GM12864 (cell line): ENCODE measurements at regions not wholly inside any gene's neighbourhood (a gene's known extent, or its start where the extent isn't known, plus 50 kb on each side); places are given as distances from the start of the nearest gene placed in this dataset.

Experiments
- DNase-seq: peaks from one replicate; pipeline ENCODE4 v3.0.0-alpha.2; 2011; ENCODE audit warnings: low read depth
- H3K4me3 ChIP-seq: 2 replicates; pipeline ENCODE4 v1.5.1; 2011; ENCODE audit warnings: mild to moderate bottlenecking, low read depth, low read length, control low read depth
- TF ChIP-seq, protein P1 (sequence below): IDR thresholded peaks from 2 replicates; pipeline ENCODE4 v1.5.1; 2011; ENCODE audit warnings: low read depth, mild to moderate bottlenecking, moderate library complexity, low read length, control low read depth, inconsistent platforms; ENCODE audit errors: missing control alignments

DNA sequence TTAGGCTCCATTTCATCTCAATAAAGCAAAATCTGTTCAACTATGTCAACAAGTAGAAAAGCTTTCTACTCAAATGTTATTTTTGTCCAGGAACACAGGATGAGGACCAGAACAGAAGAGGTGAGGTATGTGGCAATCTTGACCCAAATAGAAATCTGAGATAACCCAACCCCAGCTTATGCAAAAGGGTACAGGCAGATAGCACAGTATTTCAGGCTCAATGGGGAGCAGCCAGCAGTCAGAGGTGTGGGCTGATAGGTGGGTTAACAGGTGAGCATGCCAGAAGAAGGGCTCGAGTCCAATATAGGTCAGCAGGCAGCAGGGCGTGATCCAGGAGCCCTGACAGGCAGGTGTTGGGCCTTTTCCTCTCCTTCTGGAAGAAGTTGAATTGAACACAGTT lies 281.2 kb upstream of the NR2F2 start:
- TF ChIP-seq, protein P1, sequence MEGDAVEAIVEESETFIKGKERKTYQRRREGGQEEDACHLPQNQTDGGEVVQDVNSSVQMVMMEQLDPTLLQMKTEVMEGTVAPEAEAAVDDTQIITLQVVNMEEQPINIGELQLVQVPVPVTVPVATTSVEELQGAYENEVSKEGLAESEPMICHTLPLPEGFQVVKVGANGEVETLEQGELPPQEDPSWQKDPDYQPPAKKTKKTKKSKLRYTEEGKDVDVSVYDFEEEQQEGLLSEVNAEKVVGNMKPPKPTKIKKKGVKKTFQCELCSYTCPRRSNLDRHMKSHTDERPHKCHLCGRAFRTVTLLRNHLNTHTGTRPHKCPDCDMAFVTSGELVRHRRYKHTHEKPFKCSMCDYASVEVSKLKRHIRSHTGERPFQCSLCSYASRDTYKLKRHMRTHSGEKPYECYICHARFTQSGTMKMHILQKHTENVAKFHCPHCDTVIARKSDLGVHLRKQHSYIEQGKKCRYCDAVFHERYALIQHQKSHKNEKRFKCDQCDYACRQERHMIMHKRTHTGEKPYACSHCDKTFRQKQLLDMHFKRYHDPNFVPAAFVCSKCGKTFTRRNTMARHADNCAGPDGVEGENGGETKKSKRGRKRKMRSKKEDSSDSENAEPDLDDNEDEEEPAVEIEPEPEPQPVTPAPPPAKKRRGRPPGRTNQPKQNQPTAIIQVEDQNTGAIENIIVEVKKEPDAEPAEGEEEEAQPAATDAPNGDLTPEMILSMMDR, result no peak
- no peak for DNase-seq
- H3K4me3 ChIP-seq, result no peak overlapping the region

DNA sequence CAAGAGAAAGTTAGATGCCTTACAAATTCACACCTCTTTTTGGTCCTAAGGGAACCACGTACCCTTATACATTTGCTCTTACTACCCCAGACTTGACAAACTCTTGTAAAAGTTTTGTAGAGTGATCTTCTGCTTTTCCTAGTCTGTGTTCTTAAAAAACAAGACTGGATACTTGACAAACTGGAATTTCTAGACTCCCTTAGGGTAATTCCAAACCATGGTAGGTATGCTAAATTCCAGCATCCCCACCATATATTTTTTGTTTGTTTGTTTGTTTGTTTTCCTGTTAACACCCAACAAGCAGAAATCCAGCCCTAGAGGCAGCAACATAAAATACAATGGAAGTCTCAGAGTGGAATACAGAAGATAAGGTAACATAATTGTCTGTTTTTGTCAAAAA lies 280.7 kb upstream of the NR2F2 start:
- no peak for DNase-seq
- H3K4me3 ChIP-seq, result no peak overlapping the region
- TF ChIP-seq, protein P1, result no peak

DNA sequence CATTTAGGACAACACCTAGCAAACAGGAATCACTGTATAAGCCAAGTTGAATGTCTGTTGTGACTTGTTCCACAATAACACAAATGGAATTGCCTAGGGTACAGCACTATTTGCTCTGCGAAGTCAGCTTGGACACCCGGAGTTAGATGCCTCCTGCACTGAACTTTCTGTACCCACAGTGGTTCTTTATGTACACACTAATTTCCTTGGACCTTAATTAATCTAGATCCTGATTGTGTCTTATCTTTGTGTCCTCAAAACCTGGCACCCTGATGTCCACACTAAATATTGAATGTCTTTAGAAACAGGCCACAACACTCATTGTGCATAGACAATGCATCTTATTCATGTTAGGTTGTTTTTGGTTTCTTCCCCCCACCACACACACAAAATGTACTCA lies 278.9 kb upstream of the NR2F2 start:
- H3K4me3 ChIP-seq, result no peak overlapping the region
- TF ChIP-seq, protein P1, result no peak
- DNase-seq, result no peak

DNA sequence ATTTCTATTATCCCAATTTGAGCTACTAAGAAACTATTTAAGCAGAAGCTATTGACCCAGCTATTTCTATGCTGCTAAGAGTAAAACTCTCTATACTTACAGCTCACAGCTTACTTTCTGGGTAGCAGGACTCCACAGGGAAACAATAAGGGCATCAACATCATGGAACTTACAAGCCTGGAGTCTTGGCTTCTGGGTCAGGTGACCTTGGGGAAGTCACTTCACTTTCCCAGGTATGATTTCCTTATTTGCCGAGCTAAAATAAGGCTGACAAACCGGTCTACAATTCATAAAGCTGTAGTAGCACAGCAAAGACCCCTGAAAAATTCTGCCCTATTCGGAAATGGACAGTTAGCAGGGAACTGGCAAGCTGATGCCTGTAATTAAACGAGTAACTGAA lies 278.3 kb upstream of the NR2F2 start:
- TF ChIP-seq, protein P1, result no peak
- no peak for DNase-seq
- no peak overlapping the region for H3K4me3 ChIP-seq

DNA sequence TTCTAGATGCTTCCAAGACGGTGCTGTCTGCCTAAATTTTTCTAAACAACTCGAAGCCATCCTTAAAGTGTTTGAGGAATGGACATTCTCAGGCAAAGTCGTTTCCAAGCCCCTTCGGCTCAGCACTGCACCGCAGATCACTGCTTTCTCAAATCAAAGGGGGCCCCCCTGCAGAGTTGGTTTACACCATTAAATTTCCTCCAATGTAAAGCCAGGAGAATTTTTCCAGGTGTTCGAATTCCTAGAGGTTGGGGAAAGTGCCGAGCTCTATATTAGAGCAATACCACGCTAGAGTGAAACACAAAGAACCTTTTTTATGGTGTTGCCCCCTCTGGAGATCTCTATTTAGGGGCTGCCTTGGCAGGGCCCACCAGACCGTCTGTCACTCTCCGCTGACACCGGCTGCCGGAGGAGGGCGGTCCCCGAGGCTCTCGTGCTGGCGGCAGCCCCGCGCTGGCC lies 277.9 kb upstream of the NR2F2 start:
- no peak overlapping the region for H3K4me3 ChIP-seq
- no peak for DNase-seq

DNA sequence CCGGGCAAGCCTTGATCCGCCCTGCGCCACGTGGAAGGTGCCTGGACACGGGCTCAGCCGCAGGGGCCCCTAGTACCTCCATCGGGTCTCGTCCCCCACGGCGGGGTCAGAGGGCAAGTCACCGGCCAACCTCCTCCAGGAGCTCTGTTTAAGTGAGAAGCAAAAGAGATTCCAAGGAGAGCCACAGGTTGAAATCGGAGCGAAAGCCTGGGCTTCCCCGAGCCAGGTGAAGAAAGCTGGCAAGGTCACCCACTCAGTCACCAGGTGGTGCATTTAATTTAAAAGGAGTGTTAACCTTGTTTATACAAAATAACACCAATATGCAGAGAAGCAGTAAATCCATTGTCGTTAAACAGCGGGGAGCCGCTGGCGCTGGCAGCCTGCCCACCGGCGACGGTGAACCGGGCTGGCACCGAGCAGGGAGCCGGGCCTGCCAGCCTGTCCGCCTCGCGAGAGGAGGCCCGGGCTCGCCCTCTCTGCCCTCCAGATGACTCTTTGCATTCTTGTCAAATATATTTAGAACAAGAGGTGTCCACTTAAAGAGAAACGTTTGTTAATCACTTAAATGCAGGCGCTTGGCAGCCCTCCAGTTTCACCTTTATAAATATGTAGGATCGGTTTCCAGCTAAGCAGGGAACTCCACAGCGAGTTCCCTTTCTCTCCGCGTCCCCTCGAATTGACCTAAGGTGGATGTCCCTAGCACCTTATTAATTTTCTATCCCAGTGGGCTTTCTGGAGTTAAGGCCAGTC lies 277.3 kb upstream of the NR2F2 start:
- TF ChIP-seq, protein P1, result no peak
- no peak overlapping the region for H3K4me3 ChIP-seq
- DNase-seq, result no peak

More for the DNA sequence above, 277.9 kb upstream of the NR2F2 start:
- TF ChIP-seq, protein P1, result no peak
